ENCODE measurements at regions not wholly inside any gene's neighbourhood (a gene's known extent, or its start where the extent isn't known, plus 50 kb on each side); places are given as distances from the start of the nearest gene placed in this dataset.
"Not testable (repeated sequence)": the region's sequence is repeated elsewhere in the genome, so short reads cannot be mapped to it uniquely, and the experiment has no call there.

GRCh38 chr1:82371844-82372498 lies 571.2 kb downstream of the ADGRL2 start:
- DNase-seq (ENCODE audit: low spot score), result no peak

GRCh38 chr1:82367456-82367855 lies 566.7 kb downstream of the ADGRL2 start:
- no peak for DNase-seq (ENCODE audit: low spot score)

GRCh38 chr1:82366689-82367088 lies 566.0 kb downstream of the ADGRL2 start:
- no peak for DNase-seq (ENCODE audit: low spot score)

DNA sequence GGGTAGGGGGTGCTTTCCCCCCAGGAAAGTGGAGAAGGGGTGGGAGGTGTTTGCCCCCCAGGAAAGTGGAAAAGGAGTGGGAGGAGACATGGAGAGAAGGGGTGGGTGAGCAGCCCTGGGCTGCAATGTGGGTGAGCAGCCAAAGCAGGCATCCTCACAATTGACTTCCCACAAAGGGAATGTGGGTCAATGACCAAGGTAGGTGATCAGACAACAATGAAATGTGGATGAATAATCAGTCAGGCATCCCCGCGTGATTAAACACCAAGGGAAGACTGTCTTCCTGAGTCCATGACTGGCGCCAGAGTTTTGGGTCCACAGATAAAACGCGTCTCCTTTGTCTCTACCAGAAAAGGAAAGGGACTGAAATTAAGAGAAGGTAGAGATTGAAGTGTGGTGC lies 558.8 kb downstream of the ADGRL2 start:
- DNase-seq (ENCODE audit: low spot score), result not testable (repeated sequence)

- not testable (repeated sequence) for DNase-seq (ENCODE audit: low spot score)
These were observed 558.0 kb downstream of the ADGRL2 start for GRCh38 chr1:82358706-82359105.

DNA sequence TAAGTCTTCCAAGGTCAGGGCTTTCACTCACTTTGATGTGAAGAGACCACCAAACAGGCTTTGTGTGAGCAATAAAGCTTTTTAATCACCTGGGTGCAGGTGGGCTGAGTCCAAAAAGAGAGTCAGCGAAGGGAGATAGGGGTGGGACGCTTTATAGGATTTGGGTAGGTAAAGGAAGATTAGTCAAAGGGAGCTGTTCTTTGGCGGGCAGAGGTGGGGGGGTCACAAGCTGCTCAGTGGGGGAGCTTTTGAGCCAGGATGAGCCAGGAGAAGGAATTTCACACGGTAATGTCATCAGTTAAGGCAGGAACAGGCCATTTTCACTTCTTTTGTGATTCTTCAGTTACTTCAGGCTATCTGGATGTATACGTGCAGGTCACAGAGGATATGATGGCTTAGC lies 553.8 kb downstream of the ADGRL2 start:
- not testable (repeated sequence) for DNase-seq (ENCODE audit: low spot score)

- DNase-seq (ENCODE audit: low spot score), result no peak
These were observed 547.8 kb downstream of the ADGRL2 start for GRCh38 chr1:82348487-82348886.

- DNase-seq (ENCODE audit: low spot score), result no peak
These were observed 545.4 kb downstream of the ADGRL2 start for GRCh38 chr1:82346141-82346540.

DNA sequence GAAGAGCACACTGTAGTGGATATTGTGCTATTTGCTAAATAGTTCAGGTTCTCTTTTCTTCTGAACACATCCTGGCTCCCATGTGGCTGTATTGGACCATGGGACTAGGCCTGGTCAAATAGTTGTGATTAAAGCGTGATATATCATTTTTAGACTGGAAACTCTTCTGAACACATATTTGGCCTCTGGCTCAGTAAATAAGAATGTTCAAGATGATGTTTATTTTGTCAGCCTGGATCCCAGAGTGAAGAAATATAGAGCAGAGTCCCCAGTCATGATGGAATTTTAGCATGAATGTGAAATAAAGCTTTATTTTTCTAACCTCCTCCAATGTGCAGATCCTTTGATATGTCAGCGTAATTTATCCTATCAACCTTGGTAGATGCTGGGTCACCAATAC lies 542.6 kb downstream of the ADGRL2 start:
- DNase-seq (ENCODE audit: low spot score), result no peak

DNA sequence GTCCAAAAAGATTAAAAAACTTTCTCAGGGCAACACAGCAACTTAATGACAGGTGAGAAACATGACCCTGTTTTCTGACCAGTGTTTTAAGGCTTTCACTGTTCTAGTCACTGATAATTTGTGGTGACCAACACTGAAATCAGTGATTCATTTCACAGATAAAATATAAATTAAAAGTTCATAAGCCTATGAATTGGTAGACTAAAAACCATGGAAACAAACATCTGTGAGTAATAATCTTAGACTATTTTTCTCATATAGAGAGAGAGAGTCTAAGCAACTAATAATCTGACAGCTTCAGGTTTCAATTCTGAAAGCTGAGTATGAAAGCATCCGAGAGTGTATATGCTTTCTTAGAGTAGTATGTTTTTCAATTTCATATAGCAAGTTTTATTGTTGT lies 536.9 kb downstream of the ADGRL2 start:
- no peak for DNase-seq (ENCODE audit: low spot score)

GRCh38 chr1:82330330-82330729 lies 529.6 kb downstream of the ADGRL2 start:
- DNase-seq (ENCODE audit: low spot score), result no peak

DNA sequence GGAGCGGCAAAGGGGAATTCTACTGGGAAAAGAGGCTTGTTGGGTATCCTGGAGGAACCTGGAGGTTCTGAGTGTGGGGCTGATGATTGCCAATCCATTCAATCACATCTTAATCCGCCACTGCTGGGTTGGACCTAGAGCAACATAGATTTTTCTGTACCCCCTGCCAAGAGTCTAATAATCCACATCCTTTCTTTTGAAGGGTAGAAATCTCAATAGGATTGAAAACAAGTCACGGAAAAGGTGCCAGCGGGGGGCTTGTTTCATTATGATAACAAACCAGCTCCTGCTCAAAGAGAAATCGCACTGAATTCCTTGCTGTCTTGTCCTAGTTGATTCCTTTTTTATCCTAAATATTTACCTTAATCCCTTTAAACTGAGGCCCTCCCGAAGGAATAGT lies 528.5 kb downstream of the ADGRL2 start:
- no peak for DNase-seq (ENCODE audit: low spot score)

- DNase-seq (ENCODE audit: low spot score), result no peak
These were observed 522.6 kb downstream of the ADGRL2 start for GRCh38 chr1:82323144-82323841.

GRCh38 chr1:82321794-82322193 lies 521.1 kb downstream of the ADGRL2 start:
- no peak for DNase-seq (ENCODE audit: low spot score)

GRCh38 chr1:82319546-82319945 lies 518.8 kb downstream of the ADGRL2 start:
- DNase-seq (ENCODE audit: low spot score), result no peak

DNA sequence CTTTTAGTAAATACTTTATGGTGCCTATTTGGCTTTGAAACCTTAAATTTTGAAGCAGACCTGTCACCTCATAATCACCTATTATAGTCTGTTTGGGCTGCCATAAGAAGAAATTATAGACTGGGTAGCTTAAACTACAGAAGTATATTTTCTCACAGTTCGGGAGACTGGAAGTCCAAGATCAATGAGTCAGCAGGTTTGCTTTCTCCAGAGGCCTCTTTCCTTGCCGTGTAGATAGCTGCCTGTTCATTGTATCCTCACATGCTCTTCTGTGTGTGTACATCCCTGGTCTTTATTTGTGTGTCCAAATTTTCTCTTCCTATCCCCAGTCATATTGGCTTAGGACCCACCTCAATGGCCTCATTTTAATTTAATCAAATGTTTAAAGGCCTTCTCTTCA lies 518.2 kb downstream of the ADGRL2 start:
- no peak for DNase-seq (ENCODE audit: low spot score)

DNA sequence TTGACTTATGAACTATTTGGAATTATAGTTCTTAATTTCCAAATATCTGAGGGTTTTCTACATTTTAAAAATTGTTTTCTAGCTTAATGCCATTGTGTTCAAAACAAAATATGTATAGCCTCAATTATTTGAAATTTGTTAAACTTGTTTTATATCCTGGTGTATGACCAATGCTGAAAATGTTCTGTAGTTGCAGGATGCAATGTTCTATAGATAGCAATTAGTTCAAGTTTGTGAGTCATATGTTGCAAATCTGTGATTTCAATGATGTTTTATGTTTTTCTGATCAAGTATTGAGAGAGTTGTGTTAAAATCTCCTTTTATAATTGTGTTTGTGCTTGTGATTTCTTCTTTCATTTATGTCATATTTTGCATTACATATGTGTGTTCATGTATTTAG lies 517.5 kb downstream of the ADGRL2 start:
- DNase-seq (ENCODE audit: low spot score), result no peak

DNA sequence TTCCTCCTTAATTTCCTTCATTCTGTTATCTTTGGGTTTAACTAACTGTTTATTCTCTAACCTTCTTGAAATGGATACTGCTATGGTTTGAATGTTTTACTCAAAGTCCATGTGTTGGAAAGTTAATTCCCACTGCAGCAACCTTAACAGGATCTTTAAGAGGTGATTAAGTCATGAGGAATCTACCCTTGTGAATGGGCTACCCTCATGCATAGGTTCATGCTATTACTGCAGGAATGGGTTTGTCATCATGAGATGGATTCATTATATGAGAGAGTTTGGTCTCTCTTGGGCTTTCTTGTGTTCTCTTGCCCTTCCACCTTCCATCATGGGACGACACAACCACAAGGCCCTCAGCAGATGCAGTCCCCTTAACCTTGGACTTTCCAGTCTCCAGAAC lies 516.9 kb downstream of the ADGRL2 start:
- DNase-seq (ENCODE audit: low spot score), result no peak

DNA sequence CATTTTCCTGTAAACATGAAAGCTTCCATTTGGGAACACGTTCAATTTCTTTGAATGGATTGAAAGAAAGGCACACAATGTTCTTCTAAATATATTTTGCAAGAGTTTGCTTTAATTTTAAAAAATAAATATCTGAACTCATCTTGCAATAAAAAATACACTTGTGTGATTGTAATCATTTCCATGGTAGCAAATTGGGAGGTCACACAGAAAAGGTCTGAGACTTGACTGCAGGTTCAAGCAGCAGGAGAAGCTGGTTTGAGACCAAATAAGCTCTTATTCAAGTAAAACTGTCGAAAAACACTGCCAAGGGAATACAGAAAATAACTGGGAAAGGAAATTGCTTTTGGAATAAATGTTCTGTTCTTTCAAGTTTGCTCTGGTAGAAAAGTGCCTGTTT lies 498.9 kb downstream of the ADGRL2 start:
- peak; percentile 18 for DNase-seq (ENCODE audit: low spot score)

DNA sequence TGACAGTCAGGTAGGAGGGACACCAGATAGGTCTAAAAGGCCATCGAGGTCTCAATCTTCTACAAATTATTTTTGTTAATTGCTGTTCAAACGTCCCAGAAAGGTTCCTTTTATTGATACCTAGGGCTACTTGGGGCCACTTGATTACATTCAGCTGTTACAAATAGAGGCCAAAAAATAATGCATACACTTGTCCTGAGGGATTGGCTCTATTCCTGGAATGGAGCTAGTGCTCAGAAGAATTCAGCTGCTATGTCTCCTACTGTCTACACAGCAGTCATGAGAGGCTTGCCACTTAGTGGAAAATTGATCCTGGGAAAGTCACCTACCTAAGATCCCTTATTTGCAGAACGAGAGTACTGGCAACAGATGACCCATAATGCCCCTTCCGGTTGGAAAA lies 498.3 kb downstream of the ADGRL2 start:
- DNase-seq (ENCODE audit: low spot score), result no peak

DNA sequence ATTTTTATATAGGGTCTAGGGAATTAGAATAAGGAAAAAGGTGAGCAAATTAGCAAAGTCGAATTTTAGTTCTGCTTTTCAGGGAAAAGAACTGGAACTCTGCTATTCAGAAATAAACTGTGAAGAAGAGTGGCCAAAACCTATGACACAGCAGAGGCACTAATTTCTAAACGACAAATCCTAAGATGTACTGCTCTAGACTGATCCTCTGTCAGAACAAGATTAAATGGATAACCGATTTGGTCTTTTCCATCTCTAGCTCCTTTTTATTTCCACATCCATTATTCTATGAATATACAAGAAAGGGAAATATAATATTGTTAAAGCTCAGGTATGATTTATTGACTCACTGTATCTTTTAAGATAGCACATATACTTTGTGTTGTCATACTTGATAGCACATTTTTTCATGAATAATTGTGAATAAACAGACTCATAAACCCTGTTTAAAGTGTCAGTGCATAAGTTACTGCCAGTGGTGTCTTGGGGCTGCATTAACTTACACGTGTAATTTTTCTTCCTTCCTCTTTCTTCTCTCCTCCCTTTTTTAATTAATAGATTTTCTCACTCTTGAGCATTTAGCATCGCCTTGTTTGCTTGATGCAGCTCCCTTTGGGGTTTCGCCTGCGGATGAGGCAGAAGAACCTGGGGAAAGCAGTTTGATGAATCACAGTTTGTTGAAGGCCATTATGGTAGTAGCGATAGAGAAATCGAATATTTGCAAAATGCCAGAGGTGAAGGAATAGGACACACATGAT lies 496.6 kb downstream of the ADGRL2 start:
- DNase-seq (ENCODE audit: low spot score), result no peak

DNA sequence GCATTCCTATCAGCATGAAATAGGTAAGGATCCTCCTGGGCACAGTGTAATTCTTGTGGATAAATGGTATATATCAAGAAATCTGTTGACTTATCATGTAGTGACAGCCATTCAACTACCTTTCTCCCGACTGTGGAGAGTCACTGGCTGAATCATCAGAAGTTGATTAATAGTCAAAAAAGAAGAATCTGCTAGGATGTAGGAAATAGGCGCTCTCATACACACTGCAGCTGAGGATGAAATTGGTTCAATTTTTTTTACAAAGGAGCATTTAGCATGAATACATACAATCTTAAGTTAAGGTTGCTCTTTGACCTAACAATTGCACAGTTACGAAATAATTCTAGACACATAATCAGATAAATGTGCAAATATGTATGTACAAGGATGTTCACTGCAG lies 486.8 kb downstream of the ADGRL2 start:
- no peak for DNase-seq (ENCODE audit: low spot score)

GRCh38 chr1:82284213-82284612 lies 483.5 kb downstream of the ADGRL2 start:
- DNase-seq (ENCODE audit: low spot score), result no peak
